Lower leg skin (tissue), 4 donors: ENCODE measurements at regions not wholly inside any gene's neighbourhood (a gene's known extent, or its start where the extent isn't known, plus 50 kb on each side); places are given as distances from the start of the nearest gene placed in this dataset.
A peak's percentile ranks its signal among the peaks of the same experiment; 100 is the strongest.

ENCODE experiments used
- DNase-seq, 2 donors: peaks; one replicate each; pipeline ENCODE4 v3.0.0-alpha.2; 2019; ENCODE audit warnings: low spot score in 2 of 2
- H3K4me3 ChIP-seq: fragments of 200-600 bp; sonication (generic); 2 replicates; pipeline ENCODE4 v1.5.1; 2017; ENCODE audit warnings: mild to moderate bottlenecking, low read depth; ENCODE audit not compliant: poor library complexity, severe bottlenecking
- POLR2A ChIP-seq, 2 donors: fragments of 450-650 bp; IDR thresholded peaks; one replicate each; pipeline ENCODE4 v1.6.1; 2016 to 2017; ENCODE audit warnings: antibody characterized with exemption in 2 of 2, mild to moderate bottlenecking in 1 of 2, moderate library complexity in 1 of 2
- whole genome bisulfite sequencing, 2 donors: methylation state at CpG; one replicate each; pipeline ENCODE4 v1.1.5; 2018; 5-methylcytosine and 5-hydroxymethylcytosine counted together
- intact Hi-C: fragments of 100-400 bp; cut with DNase I; formaldehyde crosslinking; loops from one replicate; pipeline ENCODE4 v1.15.0; 2023; ENCODE audit warnings: low total_unique reads
- TF ChIP-seq, protein P1 (sequence below), 3 donors: fragments of 450-650 bp; IDR thresholded peaks; one replicate each; pipeline ENCODE4 v1.5.1; 2016; ENCODE audit warnings: antibody characterized with exemption in 3 of 3, mild to moderate bottlenecking in 3 of 3, moderate library complexity in 2 of 3

DNA sequence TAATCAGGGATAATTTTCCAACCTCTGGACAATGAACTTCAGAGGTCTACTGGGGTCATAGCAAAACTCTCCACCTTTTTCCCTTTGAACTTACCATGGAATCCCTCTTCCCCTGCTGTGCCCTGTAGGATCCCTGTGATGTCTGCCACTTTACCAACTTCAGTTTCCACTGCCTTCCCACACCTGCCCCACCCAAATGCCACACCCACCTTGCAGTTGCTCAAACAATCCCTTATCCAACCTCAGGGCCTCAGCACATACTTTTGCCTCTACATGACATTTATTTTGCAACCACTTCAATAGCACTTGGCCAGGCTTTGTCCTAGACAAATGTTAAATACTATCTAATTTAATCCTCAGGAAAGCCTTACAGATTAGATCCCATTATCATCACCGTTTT is 463.7 kb upstream of the WWC1 start:
- peak in 1 of 2 donors; percentile 26 for DNase-seq
- 35 to 50% methylated on average over 1 of the region's 1 CpG for WGBS, 2 donors
- intact Hi-C loops, result no loop called here
- no peak overlapping the region for H3K4me3 ChIP-seq
- TF ChIP-seq, protein P1, sequence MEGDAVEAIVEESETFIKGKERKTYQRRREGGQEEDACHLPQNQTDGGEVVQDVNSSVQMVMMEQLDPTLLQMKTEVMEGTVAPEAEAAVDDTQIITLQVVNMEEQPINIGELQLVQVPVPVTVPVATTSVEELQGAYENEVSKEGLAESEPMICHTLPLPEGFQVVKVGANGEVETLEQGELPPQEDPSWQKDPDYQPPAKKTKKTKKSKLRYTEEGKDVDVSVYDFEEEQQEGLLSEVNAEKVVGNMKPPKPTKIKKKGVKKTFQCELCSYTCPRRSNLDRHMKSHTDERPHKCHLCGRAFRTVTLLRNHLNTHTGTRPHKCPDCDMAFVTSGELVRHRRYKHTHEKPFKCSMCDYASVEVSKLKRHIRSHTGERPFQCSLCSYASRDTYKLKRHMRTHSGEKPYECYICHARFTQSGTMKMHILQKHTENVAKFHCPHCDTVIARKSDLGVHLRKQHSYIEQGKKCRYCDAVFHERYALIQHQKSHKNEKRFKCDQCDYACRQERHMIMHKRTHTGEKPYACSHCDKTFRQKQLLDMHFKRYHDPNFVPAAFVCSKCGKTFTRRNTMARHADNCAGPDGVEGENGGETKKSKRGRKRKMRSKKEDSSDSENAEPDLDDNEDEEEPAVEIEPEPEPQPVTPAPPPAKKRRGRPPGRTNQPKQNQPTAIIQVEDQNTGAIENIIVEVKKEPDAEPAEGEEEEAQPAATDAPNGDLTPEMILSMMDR (IDR thresholded peaks at IDR 0.05), result no peak
- TF ChIP-seq POLR2A (IDR thresholded peaks at IDR 0.05), result no peak

DNA sequence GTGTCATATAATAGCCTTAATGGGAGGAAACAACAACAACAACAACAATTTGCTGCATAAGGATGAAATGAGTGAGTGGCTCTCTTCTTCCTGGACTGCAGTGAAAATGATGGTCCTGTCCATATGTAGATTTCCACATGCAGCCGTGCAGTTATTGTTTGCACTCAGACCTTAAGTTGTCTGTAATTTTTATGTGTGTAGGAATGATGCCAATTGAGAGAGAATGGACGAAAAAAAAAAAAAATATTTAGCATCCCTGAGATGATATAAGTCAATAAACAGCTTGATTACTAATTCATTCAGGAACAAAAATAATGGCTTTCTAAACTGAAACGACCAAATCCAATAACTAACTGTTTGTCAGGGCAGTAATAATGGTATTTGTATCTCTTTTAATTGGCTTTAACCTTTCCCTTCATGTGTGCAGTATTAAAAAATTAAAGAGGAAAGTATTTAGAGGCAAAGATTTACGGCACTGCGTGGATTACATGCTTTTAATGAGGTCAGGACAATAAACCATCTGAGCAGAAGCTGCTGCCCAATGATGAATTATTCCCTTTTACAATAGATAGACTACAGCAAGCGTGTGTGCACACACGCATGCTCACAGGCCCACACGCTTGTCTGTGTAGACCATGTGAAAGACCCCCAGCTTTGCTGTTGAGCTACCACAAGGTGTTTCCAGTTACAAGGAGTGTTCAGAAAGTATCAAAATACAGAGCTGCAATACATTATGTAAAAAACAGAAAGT is 459.5 kb upstream of the WWC1 start:
- no peak overlapping the region for H3K4me3 ChIP-seq
- intact Hi-C loops, result no loop called here
- WGBS, 2 donors, result 52 to 68% methylated on average over 8 of the region's 8 CpGs
- TF ChIP-seq POLR2A (IDR thresholded peaks at IDR 0.05), result no peak
- TF ChIP-seq, protein P1 (IDR thresholded peaks at IDR 0.05), result no peak
- no peak for DNase-seq

DNA sequence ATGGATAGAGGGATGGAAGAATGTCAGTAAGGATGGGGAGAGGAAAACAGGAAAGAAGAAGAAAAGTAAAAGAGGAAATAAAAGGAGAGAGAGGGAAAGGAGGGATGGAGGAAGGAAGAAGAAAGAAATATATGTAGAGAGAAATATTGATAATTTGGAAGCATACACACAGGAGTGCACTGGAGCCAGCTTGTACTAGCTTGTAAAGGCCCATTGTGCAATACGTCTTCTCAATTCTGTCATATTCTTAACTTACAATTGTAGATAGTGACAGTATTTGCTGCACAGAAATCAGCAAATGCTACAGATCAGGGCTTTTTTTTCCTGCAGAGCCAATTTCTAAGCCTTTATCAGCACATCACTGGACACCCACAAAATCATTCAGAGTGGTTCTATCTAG is 458.8 kb upstream of the WWC1 start:
- TF ChIP-seq, protein P1 (IDR thresholded peaks at IDR 0.05), result no peak
- no peak for TF ChIP-seq POLR2A (IDR thresholded peaks at IDR 0.05)
- no peak overlapping the region for H3K4me3 ChIP-seq
- intact Hi-C loops, result no loop called here
- no peak for DNase-seq
- 0% methylated on average over 1 of the region's 1 CpG for WGBS, 2 donors

DNA sequence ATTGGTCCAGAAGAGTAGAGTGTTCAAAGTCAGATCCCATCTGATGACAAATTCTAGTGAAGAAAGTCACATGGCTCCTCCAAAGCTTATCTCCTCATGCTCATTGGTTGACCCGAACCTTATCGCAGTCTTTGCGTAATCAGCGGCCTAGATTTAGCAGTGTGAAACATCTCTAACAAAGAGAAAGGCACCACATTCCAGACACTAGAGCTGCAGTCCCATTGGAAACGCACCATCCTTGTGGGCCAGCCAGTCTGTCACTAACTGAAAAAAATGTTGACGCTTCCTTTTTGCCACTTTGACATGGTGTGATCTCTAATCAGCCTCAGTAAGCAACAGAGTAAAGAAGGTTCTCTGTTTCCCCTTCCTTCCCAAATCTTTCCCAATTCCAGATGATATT is 458.0 kb upstream of the WWC1 start:
- no peak for DNase-seq
- intact Hi-C loops, result no loop called here
- H3K4me3 ChIP-seq, result no peak overlapping the region
- TF ChIP-seq POLR2A (IDR thresholded peaks at IDR 0.05), result no peak
- WGBS, 2 donors, result 90 to 97% methylated on average over 6 of the region's 6 CpGs

DNA sequence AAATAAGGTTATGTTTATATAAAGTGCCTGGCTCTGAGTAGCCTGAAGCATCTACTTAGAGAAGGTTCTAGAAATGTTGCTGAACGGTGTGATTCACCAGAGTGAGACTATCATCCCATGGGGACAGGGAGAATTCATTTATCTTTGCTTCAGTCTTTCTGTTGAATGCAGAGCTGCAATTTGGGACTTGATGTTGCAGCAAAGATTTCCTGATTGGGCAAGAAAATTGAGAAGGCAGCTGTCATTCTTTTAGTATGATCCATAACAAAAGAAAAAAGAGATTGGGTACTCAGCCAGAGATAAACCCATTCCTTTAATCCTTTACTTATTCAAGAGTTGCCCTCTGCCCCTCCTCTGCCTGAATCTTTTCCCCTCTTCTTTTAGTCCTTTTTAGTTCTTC is 456.3 kb upstream of the WWC1 start:
- WGBS, 2 donors, result 50 to 54% methylated on average over 1 of the region's 1 CpG
- TF ChIP-seq, protein P1 (IDR thresholded peaks at IDR 0.05), result no peak
- TF ChIP-seq POLR2A (IDR thresholded peaks at IDR 0.05), result no peak
- DNase-seq, result no peak
- intact Hi-C loops, result no loop called here
- no peak overlapping the region for H3K4me3 ChIP-seq

DNA sequence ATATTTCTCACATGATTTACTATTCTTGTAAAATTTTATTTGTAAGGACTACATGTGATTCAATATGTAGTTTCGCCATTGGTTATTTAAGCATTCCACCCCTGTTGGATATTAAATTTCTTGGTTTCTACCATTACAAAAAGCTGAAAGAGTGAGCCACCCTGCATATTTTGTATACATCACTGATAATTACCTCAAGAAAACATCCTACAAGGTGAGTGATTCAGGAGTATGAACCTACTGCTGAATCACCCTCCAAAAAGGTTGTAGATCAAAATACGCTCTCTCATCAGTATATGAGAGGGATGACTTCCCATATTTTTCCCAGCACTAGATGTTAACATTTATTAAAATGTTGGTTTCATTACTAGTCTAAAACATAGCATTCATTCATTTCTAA is 454.3 kb upstream of the WWC1 start:
- intact Hi-C loops, result no loop called here
- WGBS, 2 donors, result 94 to 95% methylated on average over 2 of the region's 2 CpGs
- no peak overlapping the region for H3K4me3 ChIP-seq

More for the DNA sequence above, 454.3 kb upstream of the WWC1 start:
- DNase-seq, result no peak
- TF ChIP-seq, protein P1 (IDR thresholded peaks at IDR 0.05), result no peak
- no peak for TF ChIP-seq POLR2A (IDR thresholded peaks at IDR 0.05)
